GM21576 (cell line): ENCODE measurements at regions not wholly inside any gene's neighbourhood (a gene's known extent, or its start where the extent isn't known, plus 50 kb on each side); places are given as distances from the start of the nearest gene placed in this dataset.

Source experiments
- ATAC-seq: cut with Tn5 transposase; IDR thresholded peaks from one replicate; pipeline ENCODE4 v1.9.1; 2021; ENCODE audit warnings: mild to moderate bottlenecking, moderate library complexity; ENCODE audit not compliant: unreplicated experiment

DNA sequence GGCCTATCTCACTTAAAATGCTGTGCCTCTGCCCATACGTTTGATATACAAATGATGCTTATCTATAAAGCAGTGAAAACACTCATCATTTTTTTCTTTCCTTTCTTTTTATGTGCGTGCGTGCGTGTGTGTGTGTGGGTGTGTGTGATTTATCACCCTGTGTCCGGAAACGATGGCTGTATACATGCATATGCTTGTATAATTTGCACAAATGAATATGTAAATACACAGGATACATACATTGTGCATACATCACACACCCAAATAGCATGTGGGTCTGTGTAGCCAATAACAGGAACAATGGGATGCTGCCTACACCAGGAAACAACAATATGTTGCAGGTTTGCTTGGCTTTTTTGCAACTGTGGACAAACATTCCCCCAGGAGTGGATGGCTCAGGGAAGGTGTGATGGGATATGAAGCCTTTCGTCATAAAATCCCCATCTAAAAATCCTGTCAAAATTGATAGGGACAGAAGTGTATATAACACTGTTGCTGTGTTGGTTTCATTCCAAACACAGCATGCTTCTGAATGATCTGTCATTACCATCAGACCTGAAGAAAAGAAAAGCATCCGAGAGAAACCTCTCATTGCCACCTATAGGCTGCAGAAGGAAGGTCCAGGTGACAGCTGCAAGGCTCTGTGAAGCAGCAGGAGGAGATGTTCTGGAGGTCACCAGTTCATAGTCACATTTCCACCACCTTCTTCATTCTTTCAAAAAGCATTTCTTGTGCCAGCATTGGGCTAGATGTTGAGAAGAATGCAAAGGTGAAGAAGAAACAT, 503.9 kb upstream of the NR2F2 start:
- no peak for ATAC-seq

DNA sequence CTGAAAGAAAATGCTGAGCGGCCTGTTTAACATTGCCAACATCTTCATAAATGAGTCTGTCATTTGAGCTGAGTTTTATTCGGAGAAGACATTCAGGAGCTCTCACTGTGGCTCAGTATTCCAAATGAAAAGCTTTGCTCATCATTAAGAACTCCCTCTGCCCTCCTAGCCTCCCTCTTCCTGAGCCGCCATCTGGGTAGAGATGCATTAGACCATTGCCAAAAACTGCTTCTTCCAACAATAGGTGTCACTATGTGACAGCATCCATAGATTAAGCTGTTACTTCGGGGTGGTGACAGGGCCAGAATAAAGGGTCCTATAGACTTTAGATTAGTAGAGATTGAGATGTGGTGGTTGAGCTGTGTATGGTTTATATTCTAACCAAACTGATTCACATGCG, 501.4 kb upstream of the NR2F2 start:
- ATAC-seq = no peak

GRCh38 chr15:95830281-95830680, 500.2 kb upstream of the NR2F2 start:
- ATAC-seq = no peak

GRCh38 chr15:95832668-95833067, 497.8 kb upstream of the NR2F2 start:
- no peak for ATAC-seq

DNA sequence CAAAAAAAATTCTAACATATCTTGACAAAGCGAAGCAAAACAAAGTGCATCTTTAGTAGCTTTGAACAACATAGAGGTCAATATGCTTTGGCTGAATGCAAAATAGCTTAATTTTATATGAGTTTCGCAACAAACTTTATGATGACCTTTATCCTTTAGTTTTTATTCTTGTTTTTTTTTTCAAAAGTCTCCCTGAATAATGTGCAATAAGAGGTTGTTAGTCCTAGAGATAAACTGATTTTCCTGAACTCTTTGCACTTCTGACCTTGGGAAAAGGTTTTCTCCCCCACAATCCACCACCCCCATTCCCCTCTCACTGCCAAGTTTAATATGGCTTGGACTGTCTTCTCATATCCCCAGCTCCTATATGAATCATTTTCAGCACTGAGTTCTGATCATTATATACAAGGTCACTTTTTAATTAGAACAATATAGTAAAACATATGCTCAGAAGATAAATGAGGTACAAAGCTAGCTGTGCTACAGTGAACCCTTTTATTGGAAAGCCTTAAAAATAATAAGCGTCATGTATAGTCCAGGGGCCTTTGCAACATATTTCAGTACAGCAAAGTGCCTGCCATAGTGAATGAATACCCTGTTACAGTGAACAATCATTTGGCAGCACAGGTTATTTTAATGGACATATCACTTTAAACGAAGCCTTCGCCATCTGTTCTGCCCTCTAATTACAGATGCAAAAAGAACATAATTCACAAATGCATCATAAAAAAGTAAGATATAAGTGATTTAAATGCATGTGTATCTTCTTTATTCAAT, 496.3 kb upstream of the NR2F2 start:
- no peak for ATAC-seq

DNA sequence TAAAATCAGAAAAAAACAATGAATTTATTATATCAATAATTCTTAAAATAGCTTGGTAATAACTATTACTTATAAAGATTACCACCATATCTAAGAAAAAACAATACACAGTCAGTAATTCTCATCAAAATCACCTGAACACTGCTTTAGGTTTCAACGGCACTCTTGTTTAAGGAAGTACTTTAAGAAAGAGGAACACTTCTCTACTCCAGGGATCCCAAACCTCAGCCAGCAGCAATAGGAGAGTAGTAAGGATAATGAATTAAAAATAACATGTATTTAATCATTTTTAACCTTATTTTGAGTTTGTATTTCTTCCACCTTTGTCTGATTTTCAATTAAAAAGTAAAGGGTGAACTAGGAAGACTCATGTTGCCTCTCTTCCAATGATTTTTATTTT, 494.0 kb upstream of the NR2F2 start:
- ATAC-seq = no peak

- ATAC-seq = no peak
These were observed 493.0 kb upstream of the NR2F2 start for GRCh38 chr15:95837341-95838004.

DNA sequence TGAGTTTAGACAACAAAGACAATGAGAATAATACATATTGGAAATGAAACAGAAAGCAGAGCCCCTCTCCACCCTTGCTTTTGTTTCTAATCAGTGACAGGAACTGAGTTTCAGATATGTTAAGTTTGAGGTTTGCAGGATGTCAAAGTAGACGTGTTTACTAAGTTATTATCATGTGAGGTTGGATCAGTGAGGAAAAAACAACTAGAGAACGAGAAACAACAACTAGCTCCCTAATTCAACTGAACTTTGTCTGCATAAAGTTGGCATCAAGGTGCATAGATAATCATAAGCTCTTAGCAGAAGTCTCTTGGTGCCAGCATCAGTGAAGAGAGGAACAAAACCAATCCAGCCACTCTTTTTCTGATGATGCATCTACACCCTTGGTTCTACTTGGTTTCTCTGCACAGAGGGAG, 491.1 kb upstream of the NR2F2 start:
- peak; percentile 90 for ATAC-seq

DNA sequence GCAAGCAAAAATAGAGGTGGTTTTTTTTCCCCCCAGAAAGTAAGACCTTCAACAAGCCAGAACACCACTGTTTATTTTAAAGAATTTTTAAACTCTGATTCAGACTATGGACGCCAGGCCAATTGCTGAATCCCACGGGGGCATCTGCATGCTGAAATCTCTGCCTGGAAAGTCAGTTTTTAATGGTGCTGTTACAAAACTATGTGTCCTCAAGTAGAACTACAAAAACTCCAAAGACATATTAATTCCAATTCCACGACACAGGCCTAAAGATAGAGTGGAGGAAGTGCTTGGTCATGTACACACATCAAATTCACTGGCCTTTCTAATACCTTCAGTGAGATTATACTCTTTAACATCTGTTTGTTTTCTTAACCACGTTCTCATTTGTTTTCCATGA, 490.5 kb upstream of the NR2F2 start:
- ATAC-seq = no peak

GRCh38 chr15:95840855-95841254, 489.6 kb upstream of the NR2F2 start:
- ATAC-seq = no peak

- no peak for ATAC-seq
These were observed 487.9 kb upstream of the NR2F2 start for GRCh38 chr15:95842576-95842975.

GRCh38 chr15:95843241-95843910, 487.1 kb upstream of the NR2F2 start:
- no peak for ATAC-seq

GRCh38 chr15:95845862-95846515, 484.5 kb upstream of the NR2F2 start:
- no peak for ATAC-seq

DNA sequence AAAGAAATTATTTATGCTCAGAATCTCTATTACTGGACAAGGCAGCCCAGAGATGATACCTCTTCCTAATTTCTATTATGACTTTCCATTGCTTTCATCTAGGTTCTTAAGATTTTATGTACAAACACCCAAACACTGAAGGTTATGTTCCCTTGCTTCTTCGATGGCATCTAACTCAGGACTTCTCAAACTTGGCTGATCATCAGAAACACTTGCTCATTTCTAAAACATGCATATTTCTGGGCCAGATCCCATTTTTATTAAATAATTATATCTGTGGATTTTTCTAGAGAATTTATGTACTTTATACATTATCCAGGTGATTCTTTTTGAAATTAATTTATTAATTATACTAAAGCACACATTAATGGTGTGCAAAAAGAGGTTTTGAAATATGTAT, 482.4 kb upstream of the NR2F2 start:
- ATAC-seq = no peak

GRCh38 chr15:95850837-95851236, 479.7 kb upstream of the NR2F2 start:
- no peak for ATAC-seq

DNA sequence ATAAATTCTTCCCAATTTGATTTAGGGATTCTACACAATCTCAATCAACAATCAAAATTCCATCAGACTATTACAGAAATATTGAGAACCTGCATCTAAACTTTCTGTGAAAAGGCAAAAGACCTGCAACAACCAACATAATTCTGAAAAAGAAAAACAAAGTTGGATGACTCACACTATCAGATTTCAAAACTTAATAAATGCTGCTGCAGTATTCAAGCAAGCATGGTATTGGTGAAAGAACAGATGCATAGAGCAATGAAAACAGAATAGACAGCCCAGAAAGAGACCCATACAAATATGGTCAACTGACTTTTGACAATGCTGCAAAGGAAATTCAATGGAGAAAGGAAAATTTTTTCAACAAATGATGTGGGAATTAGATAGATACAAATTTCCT, 477.1 kb upstream of the NR2F2 start:
- ATAC-seq = no peak

- ATAC-seq = no peak
These were observed 473.3 kb upstream of the NR2F2 start for GRCh38 chr15:95857124-95857757.

DNA sequence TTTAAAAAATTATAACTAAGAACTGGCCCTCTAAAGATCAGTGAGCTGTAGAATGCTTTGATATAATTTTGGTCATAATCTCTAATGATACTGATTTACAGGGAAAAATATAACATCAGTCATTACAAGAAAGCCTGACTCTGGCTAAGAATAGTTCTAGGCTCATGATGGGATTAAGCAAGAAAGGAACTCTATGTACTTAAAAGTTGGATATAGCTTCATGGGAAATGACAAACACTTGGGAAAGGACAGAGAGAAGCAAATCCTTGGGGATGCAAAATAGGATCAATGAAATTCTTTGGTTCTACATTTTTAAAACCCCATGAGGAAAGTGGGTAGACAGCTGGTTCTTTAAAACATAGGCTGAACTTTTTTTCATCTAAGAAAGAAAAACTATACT, 472.7 kb upstream of the NR2F2 start:
- no peak for ATAC-seq

DNA sequence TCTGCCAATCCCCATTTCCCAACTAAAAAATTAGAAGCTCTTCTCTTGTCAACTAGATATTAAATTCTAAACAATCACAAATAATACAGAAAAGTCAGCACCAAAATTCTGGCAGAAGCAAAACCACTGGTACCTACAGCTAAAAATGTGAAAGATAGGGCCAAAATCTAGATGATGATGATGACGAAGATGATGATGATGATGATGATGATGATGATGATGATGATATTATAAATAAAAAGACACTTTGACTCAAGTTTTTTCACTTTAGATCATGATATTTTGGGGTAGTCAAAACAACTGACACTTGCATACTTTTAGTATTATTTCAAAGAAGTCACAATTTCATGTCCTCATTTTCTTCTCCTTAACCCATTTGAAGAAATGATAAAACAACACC, 470.1 kb upstream of the NR2F2 start:
- ATAC-seq = no peak

DNA sequence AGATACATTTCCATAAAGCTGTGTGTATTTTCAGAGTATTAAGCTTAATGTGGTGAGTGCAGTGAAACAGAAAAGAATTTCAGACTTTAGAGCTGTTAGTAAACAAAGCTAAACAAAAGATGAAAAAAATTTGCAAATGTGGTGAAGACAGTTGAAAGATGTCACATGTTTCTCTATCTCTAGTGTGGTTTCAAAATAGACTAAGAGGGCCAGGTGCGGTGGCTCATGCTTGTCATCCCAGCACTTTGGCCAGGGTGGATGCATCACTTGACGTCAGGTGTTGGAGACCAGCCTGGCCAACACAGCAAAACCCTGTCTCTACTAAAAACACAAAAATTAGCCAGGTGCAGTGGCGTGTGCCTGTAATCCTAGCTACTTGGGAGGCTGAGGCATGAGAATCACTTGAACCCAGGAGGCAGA, 466.0 kb upstream of the NR2F2 start:
- ATAC-seq = peak; percentile 75
